ENCODE measurements at regions not wholly inside any gene's neighbourhood (a gene's known extent, or its start where the extent isn't known, plus 50 kb on each side); places are given as distances from the start of the nearest gene placed in this dataset.

GRCh38 chr6:66082914-66083313 lies 375.9 kb upstream of the EYS start:
- no CpG with 5 or more reads among the region's 1 CpG for WGBS, 2 donors (ENCODE audit: extremely low coverage in 2 of 2, insufficient read length in 2 of 2, insufficient replicate concordance in 1 of 2)
- Histone ChIP-seq H3K4me2 (ENCODE audit: insufficient read depth, low read length, poor library complexity, severe bottlenecking) (no peak overlapping the region), H3K27me3 (ENCODE audit: control insufficient read depth in 3 of 3, insufficient read depth in 3 of 3, low read depth in 1 of 3, low read length in 3 of 3) (no peaks in the 10 kb centered on the region), H3K4me3 (ENCODE audit: low read length in 2 of 2) (no peak overlapping the region), H2BK5ac (ENCODE audit: low read length) (no peak overlapping the region), H3K36me3 (replicated peaks in 1 of 2; ENCODE audit: control insufficient read depth in 2 of 2, insufficient read depth in 2 of 2, low read length in 2 of 2) (no peaks in the 10 kb centered on the region), H3K4ac (ENCODE audit: low read length) (no peak overlapping the region), H2BK15ac (ENCODE audit: low read length) (no peak overlapping the region), H3K18ac (ENCODE audit: low read length) (no peak overlapping the region), H2BK12ac (ENCODE audit: low read length) (no peak overlapping the region), H2AK5ac (ENCODE audit: low read depth, low read length) (no peak overlapping the region), H3K23ac (ENCODE audit: low read depth, low read length, poor library complexity) (no peak overlapping the region), H4K8ac (ENCODE audit: low read depth, low read length) (no peak overlapping the region), H2BK120ac (ENCODE audit: low read depth, low read length) (no peak overlapping the region), H3K9me3 (replicated peaks in 1 of 2; ENCODE audit: control insufficient read depth in 2 of 2, insufficient read depth in 1 of 2, low read depth in 1 of 2, low read length in 2 of 2) (peaks cover 9 to 12% of the 10 kb centered on the region in 2 donors), H3K14ac (ENCODE audit: low read length) (no peak overlapping the region), H2AFZ (ENCODE audit: low read length) (no peak overlapping the region), H3K4me1 (ENCODE audit: control insufficient read depth in 2 of 2, insufficient read depth in 1 of 2, low read depth in 1 of 2, low read length in 2 of 2) (no peaks in the 10 kb centered on the region), H3K9ac (ENCODE audit: low read depth, low read length, poor library complexity) (no peak overlapping the region), H3K27ac (replicated peaks; ENCODE audit: low read length) (no peak overlapping the region), H4K91ac (ENCODE audit: low read depth, low read length, poor library complexity) (no peak overlapping the region), H3K79me1 (ENCODE audit: low read depth, low read length) (no peaks in the 10 kb centered on the region)
- no peak for DNase-seq (ENCODE audit: low spot score)

GRCh38 chr6:66068907-66069306 lies 361.9 kb upstream of the EYS start:
- Histone ChIP-seq H4K8ac (ENCODE audit: low read depth, low read length) (no peak overlapping the region), H3K4me1 (ENCODE audit: control insufficient read depth in 2 of 2, insufficient read depth in 1 of 2, low read depth in 1 of 2, low read length in 2 of 2) (no peaks in the 10 kb centered on the region), H3K23ac (ENCODE audit: low read depth, low read length, poor library complexity) (no peak overlapping the region), H3K18ac (ENCODE audit: low read length) (no peak overlapping the region), H4K91ac (ENCODE audit: low read depth, low read length, poor library complexity) (no peak overlapping the region), H3K27ac (replicated peaks; ENCODE audit: low read length) (no peak overlapping the region), H2BK12ac (ENCODE audit: low read length) (no peak overlapping the region), H3K9me3 (replicated peaks in 1 of 2; ENCODE audit: control insufficient read depth in 2 of 2, insufficient read depth in 1 of 2, low read depth in 1 of 2, low read length in 2 of 2) (no peaks in the 10 kb centered on the region), H3K14ac (ENCODE audit: low read length) (no peak overlapping the region), H3K9ac (ENCODE audit: low read depth, low read length, poor library complexity) (no peak overlapping the region), H2AFZ (ENCODE audit: low read length) (no peak overlapping the region), H2AK5ac (ENCODE audit: low read depth, low read length) (no peak overlapping the region), H3K4me3 (ENCODE audit: low read length in 2 of 2) (no peak overlapping the region), H3K36me3 (replicated peaks in 1 of 2; ENCODE audit: control insufficient read depth in 2 of 2, insufficient read depth in 2 of 2, low read length in 2 of 2) (no peaks in the 10 kb centered on the region), H3K27me3 (ENCODE audit: control insufficient read depth in 3 of 3, insufficient read depth in 3 of 3, low read depth in 1 of 3, low read length in 3 of 3) (no peaks in the 10 kb centered on the region), H2BK120ac (ENCODE audit: low read depth, low read length) (no peak overlapping the region), H3K4ac (ENCODE audit: low read length) (no peak overlapping the region), H3K79me1 (ENCODE audit: low read depth, low read length) (no peaks in the 10 kb centered on the region), H2BK15ac (ENCODE audit: low read length) (no peak overlapping the region), H3K4me2 (ENCODE audit: insufficient read depth, low read length, poor library complexity, severe bottlenecking) (no peak overlapping the region), H2BK5ac (ENCODE audit: low read length) (no peak overlapping the region)
- DNase-seq (ENCODE audit: low spot score): no peak

GRCh38 chr6:66068033-66068432 lies 361.0 kb upstream of the EYS start:
- Histone ChIP-seq H3K4me1 (ENCODE audit: control insufficient read depth in 2 of 2, insufficient read depth in 1 of 2, low read depth in 1 of 2, low read length in 2 of 2) (no peaks in the 10 kb centered on the region), H3K4me2 (ENCODE audit: insufficient read depth, low read length, poor library complexity, severe bottlenecking) (no peak overlapping the region), H3K79me1 (ENCODE audit: low read depth, low read length) (no peaks in the 10 kb centered on the region), H2BK12ac (ENCODE audit: low read length) (no peak overlapping the region), H2AFZ (ENCODE audit: low read length) (no peak overlapping the region), H2BK15ac (ENCODE audit: low read length) (no peak overlapping the region), H3K27ac (replicated peaks; ENCODE audit: low read length) (no peak overlapping the region), H3K9me3 (replicated peaks in 1 of 2; ENCODE audit: control insufficient read depth in 2 of 2, insufficient read depth in 1 of 2, low read depth in 1 of 2, low read length in 2 of 2) (no peaks in the 10 kb centered on the region), H3K4ac (ENCODE audit: low read length) (no peak overlapping the region), H2AK5ac (ENCODE audit: low read depth, low read length) (no peak overlapping the region), H3K36me3 (replicated peaks in 1 of 2; ENCODE audit: control insufficient read depth in 2 of 2, insufficient read depth in 2 of 2, low read length in 2 of 2) (no peaks in the 10 kb centered on the region), H3K14ac (ENCODE audit: low read length) (no peak overlapping the region), H2BK120ac (ENCODE audit: low read depth, low read length) (no peak overlapping the region), H3K27me3 (ENCODE audit: control insufficient read depth in 3 of 3, insufficient read depth in 3 of 3, low read depth in 1 of 3, low read length in 3 of 3) (no peaks in the 10 kb centered on the region), H3K9ac (ENCODE audit: low read depth, low read length, poor library complexity) (no peak overlapping the region), H4K8ac (ENCODE audit: low read depth, low read length) (no peak overlapping the region), H4K91ac (ENCODE audit: low read depth, low read length, poor library complexity) (no peak overlapping the region), H3K23ac (ENCODE audit: low read depth, low read length, poor library complexity) (no peak overlapping the region), H2BK5ac (ENCODE audit: low read length) (no peak overlapping the region), H3K18ac (ENCODE audit: low read length) (no peak overlapping the region), H3K4me3 (ENCODE audit: low read length in 2 of 2) (no peak overlapping the region)
- DNase-seq (ENCODE audit: low spot score): no peak

GRCh38 chr6:66065313-66065712 lies 358.3 kb upstream of the EYS start:
- H3K9ac ChIP-seq (ENCODE audit: low read depth, low read length, poor library complexity): no peak overlapping the region
- H2BK5ac ChIP-seq (ENCODE audit: low read length): no peak overlapping the region
- no CpG with 5 or more reads among the region's 1 CpG for WGBS, 2 donors (ENCODE audit: extremely low coverage in 2 of 2, insufficient read length in 2 of 2, insufficient replicate concordance in 1 of 2)
- no peak overlapping the region for H3K4ac ChIP-seq (ENCODE audit: low read length)
- H3K36me3 ChIP-seq (replicated peaks in 1 of 2; ENCODE audit: control insufficient read depth in 2 of 2, insufficient read depth in 2 of 2, low read length in 2 of 2): no peaks in the 10 kb centered on the region
- no peak overlapping the region for H4K91ac ChIP-seq (ENCODE audit: low read depth, low read length, poor library complexity)
- H3K27ac ChIP-seq (replicated peaks; ENCODE audit: low read length): no peak overlapping the region
- no peak overlapping the region for H2AK5ac ChIP-seq (ENCODE audit: low read depth, low read length)
- no peak overlapping the region for H3K4me2 ChIP-seq (ENCODE audit: insufficient read depth, low read length, poor library complexity, severe bottlenecking)
- DNase-seq (ENCODE audit: low spot score): no peak
- H3K9me3 ChIP-seq (replicated peaks in 1 of 2; ENCODE audit: control insufficient read depth in 2 of 2, insufficient read depth in 1 of 2, low read depth in 1 of 2, low read length in 2 of 2): no peaks in the 10 kb centered on the region
- H3K23ac ChIP-seq (ENCODE audit: low read depth, low read length, poor library complexity): no peak overlapping the region
- H3K79me1 ChIP-seq (ENCODE audit: low read depth, low read length): no peaks in the 10 kb centered on the region
- H2AFZ ChIP-seq (ENCODE audit: low read length): no peak overlapping the region
- H3K4me3 ChIP-seq (ENCODE audit: low read length in 2 of 2): no peak overlapping the region
- H2BK120ac ChIP-seq (ENCODE audit: low read depth, low read length): no peak overlapping the region
- H3K4me1 ChIP-seq (ENCODE audit: control insufficient read depth in 2 of 2, insufficient read depth in 1 of 2, low read depth in 1 of 2, low read length in 2 of 2): no peaks in the 10 kb centered on the region
- H2BK12ac ChIP-seq (ENCODE audit: low read length): no peak overlapping the region
- no peak overlapping the region for H4K8ac ChIP-seq (ENCODE audit: low read depth, low read length)
- no peak overlapping the region for H2BK15ac ChIP-seq (ENCODE audit: low read length)
- no peak overlapping the region for H3K18ac ChIP-seq (ENCODE audit: low read length)
- no peaks in the 10 kb centered on the region for H3K27me3 ChIP-seq (ENCODE audit: control insufficient read depth in 3 of 3, insufficient read depth in 3 of 3, low read depth in 1 of 3, low read length in 3 of 3)
- H3K14ac ChIP-seq (ENCODE audit: low read length): no peak overlapping the region

All from neuronal stem cell (in vitro differentiated cells).